CD4-positive, alpha-beta T cell (primary cell): ENCODE measurements at regions not wholly inside any gene's neighbourhood (a gene's known extent, or its start where the extent isn't known, plus 50 kb on each side); places are given as distances from the start of the nearest gene placed in this dataset.

Experiments
- ATAC-seq: fragments of 200-7000 bp; cut with Tn5 transposase; one replicate; pipeline ENCODE4 v1.10.0; 2022; ENCODE audit warnings: mild to moderate bottlenecking; ENCODE audit not compliant: poor library complexity
- CTCF ChIA-PET: fragments of 350-600 bp; sonication (Branson Sonifier 250); formaldehyde crosslinking; loops from one replicate; lab custom pipeline; 2021; ENCODE audit warnings: antibody characterized with exemption, inconsistent platforms; lab: Charles Lee
- POLR2A ChIA-PET: fragments of 350-600 bp; sonication (Branson Sonifier 250); formaldehyde crosslinking; loops from one replicate; lab custom pipeline; 2021; ENCODE audit warnings: antibody characterized with exemption, inconsistent platforms; lab: Charles Lee
- DNase-seq, 14 experiments: peaks; one replicate each; pipeline ENCODE4 v3.0.0-alpha.2; 2013 to 2020; ENCODE audit warnings: mixed read lengths in 2 of 14
- H3K27ac ChIP-seq, 2 donors: one replicate each; pipeline versions ENCODE4 v1.5.1 to v1.7.0; 2013; ENCODE audit warnings: low read length in 2 of 2, low read depth in 1 of 2, mild to moderate bottlenecking in 1 of 2
- H3K27me3 ChIP-seq, 2 experiments: 1 replicate in 1 of 2; 2 replicates in 1 of 2; pipeline versions ENCODE4 v1.6.1 to v1.7.0; 2013; ENCODE audit warnings: low read length in 2 of 2, control low read depth in 1 of 2, mild to moderate bottlenecking in 1 of 2, moderate library complexity in 1 of 2; ENCODE audit not compliant: insufficient read depth in 2 of 2, control insufficient read depth in 1 of 2
- H3K36me3 ChIP-seq: one replicate; pipeline ENCODE4 v1.6.1; 2013; ENCODE audit warnings: low read length, control low read depth; ENCODE audit not compliant: insufficient read depth
- H3K4me1 ChIP-seq: one replicate; pipeline ENCODE4 v1.6.1; 2013; ENCODE audit warnings: low read length, control low read depth; ENCODE audit not compliant: insufficient read depth
- H3K4me3 ChIP-seq: one replicate; pipeline ENCODE4 v1.5.1; 2013; ENCODE audit warnings: mild to moderate bottlenecking, low read length, moderate library complexity
- H3K9me3 ChIP-seq, 2 experiments: 1 replicate in 1 of 2; 2 replicates in 1 of 2; pipeline versions ENCODE4 v1.6.1 to v1.7.0; 2013; ENCODE audit warnings: low read length in 2 of 2, mild to moderate bottlenecking in 2 of 2, control low read depth in 1 of 2, moderate library complexity in 1 of 2; ENCODE audit not compliant: control insufficient read depth in 1 of 2, insufficient read depth in 1 of 2
- H3K27ac Mint-ChIP-seq: one replicate; pipeline ENCODE4 v1.8.0; 2020; ENCODE audit warnings: mixed read lengths
- H3K27me3 Mint-ChIP-seq: one replicate; pipeline ENCODE4 v1.8.0; 2021; ENCODE audit warnings: mixed read lengths
- H3K36me3 Mint-ChIP-seq: one replicate; pipeline ENCODE4 v1.8.0; 2021; ENCODE audit warnings: low read depth, mixed read lengths
- H3K4me1 Mint-ChIP-seq: one replicate; pipeline ENCODE4 v1.8.0; 2021; ENCODE audit warnings: low read depth, mixed read lengths
- H3K4me3 Mint-ChIP-seq: one replicate; pipeline ENCODE4 v1.8.0; 2020; ENCODE audit warnings: mild to moderate bottlenecking, mixed read lengths
- H3K9me3 Mint-ChIP-seq: one replicate; pipeline ENCODE4 v1.8.0; 2020; ENCODE audit warnings: mixed read lengths
- CTCF ChIP-seq: fragments of 200-600 bp; IDR thresholded peaks from one replicate; pipeline ENCODE4 v1.8.0; 2022; ENCODE audit warnings: antibody characterized with exemption, mild to moderate bottlenecking
- intact Hi-C, 2 experiments: fragments of 100-400 bp; cut with DNase I in 1 of 2; cut with micrococcal nuclease in 1 of 2; formaldehyde crosslinking; loops; one replicate each; pipeline versions ENCODE4 v1.15.1 to v1.9.0; 2023 to 2025; cut with DNase I, micrococcal nuclease

GRCh38 chr13:81771951-81772350 is 1431.0 kb upstream of the SPRY2 start:
- H3K27ac Mint-ChIP-seq, result no peak overlapping the region
- TF ChIP-seq CTCF, result no peak
- no peaks in the 10 kb centered on the region for H3K36me3 Mint-ChIP-seq
- no peaks in the 10 kb centered on the region for H3K4me1 Mint-ChIP-seq
- no peaks in the 10 kb centered on the region for H3K9me3 ChIP-seq
- DNase-seq (no peak), ATAC-seq (no peak)
- no peaks in the 10 kb centered on the region for H3K27me3 ChIP-seq
- no peaks in the 10 kb centered on the region for H3K4me1 ChIP-seq
- H3K4me3 ChIP-seq, result no peak overlapping the region
- intact Hi-C loops, result no loop called here
- ChIA-PET POLR2A (no interaction called here), CTCF (no interaction called here)
- H3K27me3 Mint-ChIP-seq, result no peaks in the 10 kb centered on the region
- no peaks in the 10 kb centered on the region for H3K36me3 ChIP-seq
- H3K9me3 Mint-ChIP-seq, result peaks cover 16% of the 10 kb centered on the region
- no peak overlapping the region for H3K27ac ChIP-seq
- H3K4me3 Mint-ChIP-seq, result no peak overlapping the region

- no peak overlapping the region for H3K4me3 ChIP-seq
- Mint-ChIP-seq H3K27ac (no peak overlapping the region), H3K4me3 (no peak overlapping the region), H3K36me3 (no peaks in the 10 kb centered on the region), H3K4me1 (no peaks in the 10 kb centered on the region), H3K9me3 (peaks cover 21% of the 10 kb centered on the region), H3K27me3 (no peaks in the 10 kb centered on the region)
- ATAC-seq (no peak), DNase-seq (no peak)
- no peaks in the 10 kb centered on the region for H3K4me1 ChIP-seq
- CTCF ChIA-PET, result no interaction called here
- TF ChIP-seq CTCF, result no peak
- POLR2A ChIA-PET, result no interaction called here
- H3K27me3 ChIP-seq, result no peaks in the 10 kb centered on the region
- no peak overlapping the region for H3K27ac ChIP-seq
- no peaks in the 10 kb centered on the region for H3K36me3 ChIP-seq
- intact Hi-C loops, result no loop called here
- no peaks in the 10 kb centered on the region for H3K9me3 ChIP-seq
Measured at GRCh38 chr13:81770868-81771505, 1430.1 kb upstream of the SPRY2 start.

- ChIA-PET POLR2A (no interaction called here), CTCF (no interaction called here)
- Histone ChIP-seq H3K36me3 (no peaks in the 10 kb centered on the region), H3K4me3 (no peak overlapping the region), H3K4me1 (no peaks in the 10 kb centered on the region), H3K27me3 (no peaks in the 10 kb centered on the region), H3K27ac (no peak overlapping the region), H3K9me3 (peaks cover 4 to 5% of the 10 kb centered on the region in 2 experiments)
- intact Hi-C loops, result no loop called here
- TF ChIP-seq CTCF, result no peak
- no peak overlapping the region for H3K4me3 Mint-ChIP-seq
- H3K36me3 Mint-ChIP-seq, result no peaks in the 10 kb centered on the region
- H3K9me3 Mint-ChIP-seq, result peaks cover 18% of the 10 kb centered on the region
- no peaks in the 10 kb centered on the region for H3K4me1 Mint-ChIP-seq
- H3K27ac Mint-ChIP-seq, result no peak overlapping the region
- DNase-seq, result no peak
- ATAC-seq, result no peak
- no peaks in the 10 kb centered on the region for H3K27me3 Mint-ChIP-seq
Measured at GRCh38 chr13:81762449-81762848, 1421.5 kb upstream of the SPRY2 start.
